HEK293 (cell line): ENCODE measurements at regions not wholly inside any gene's neighbourhood (a gene's known extent, or its start where the extent isn't known, plus 50 kb on each side); places are given as distances from the start of the nearest gene placed in this dataset.

Source experiments
- CTCF ChIA-PET: fragments of 350-600 bp; formaldehyde crosslinking; extraction: SDS; loops from one replicate; lab custom pipeline; 2021; ENCODE audit warnings: antibody characterized with exemption; lab: Yijun Ruan, JAX
- POLR2A ChIA-PET: fragments of 300-600 bp; formaldehyde crosslinking; extraction: SDS; loops from one replicate; lab custom pipeline; 2020; ENCODE audit warnings: antibody characterized with exemption, inconsistent platforms; lab: Yijun Ruan, JAX
- H3K27ac ChIP-seq: fragments of 200-500 bp; sonication (Bioruptor generic); 2 replicates; pipeline ENCODE4 v1.5.1; 2014; ENCODE audit warnings: low read depth, low read length, control low read depth, inconsistent platforms; ENCODE audit errors: extremely low read depth
- H3K36me3 ChIP-seq, 2 experiments: fragments of 200-500 bp in 1 of 2; sonication (Bioruptor generic) in 1 of 2; 1 replicate in 1 of 2; 2 replicates in 1 of 2; pipeline ENCODE4 v1.5.1; 2014 to 2017; ENCODE audit warnings: inconsistent platforms in 2 of 2, low read length in 2 of 2; ENCODE audit not compliant: control insufficient read depth in 2 of 2, insufficient read depth in 1 of 2
- H3K4me1 ChIP-seq: fragments of 200-500 bp; sonication (Bioruptor generic); 2 replicates; pipeline ENCODE4 v1.5.1; 2014; ENCODE audit warnings: mild to moderate bottlenecking, low read length, inconsistent platforms; ENCODE audit not compliant: control insufficient read depth, insufficient read depth
- H3K4me3 ChIP-seq: 2 replicates; pipeline ENCODE4 v1.5.1; 2011; ENCODE audit warnings: low read depth, mild to moderate bottlenecking, control low read depth, low read length, moderate library complexity
- H3K9me3 ChIP-seq: fragments of 200-500 bp; sonication (Bioruptor generic); 2 replicates; pipeline ENCODE4 v1.5.1; 2014; ENCODE audit warnings: low read depth, low read length, inconsistent platforms; ENCODE audit not compliant: control insufficient read depth, insufficient read depth
- KLF1 ChIP-seq: fragments of 450-650 bp; formaldehyde crosslinking; IDR thresholded peaks from 2 replicates; pipeline ENCODE4 v1.5.1; 2016; ENCODE audit warnings: missing biosample characterization, missing genetic modification characterization
- KLF10 ChIP-seq: fragments of 450-650 bp; IDR thresholded peaks from 2 replicates; pipeline ENCODE4 v1.5.1; 2018; ENCODE audit warnings: missing biosample characterization, mild to moderate bottlenecking, missing genetic modification characterization
- OSR2 ChIP-seq: fragments of 450-650 bp; formaldehyde crosslinking; IDR thresholded peaks from 2 replicates; pipeline ENCODE4 v1.5.1; 2016; ENCODE audit warnings: missing biosample characterization, missing genetic modification characterization
- ZFP3 ChIP-seq: fragments of 450-650 bp; formaldehyde crosslinking; IDR thresholded peaks from 2 replicates; pipeline ENCODE4 v1.5.1; 2016; ENCODE audit warnings: low read depth, missing biosample characterization, missing genetic modification characterization
- ZNF133 ChIP-seq: fragments of 450-650 bp; formaldehyde crosslinking; IDR thresholded peaks from 2 replicates; pipeline ENCODE4 v1.5.1; 2016; ENCODE audit warnings: missing biosample characterization, missing genetic modification characterization
- ZNF146 ChIP-seq: fragments of 450-650 bp; formaldehyde crosslinking; IDR thresholded peaks from 2 replicates; pipeline ENCODE4 v1.5.1; 2016; ENCODE audit warnings: missing biosample characterization, missing genetic modification characterization
- ZNF157 ChIP-seq: fragments of 450-650 bp; formaldehyde crosslinking; IDR thresholded peaks from 2 replicates; pipeline ENCODE4 v1.5.1; 2016; ENCODE audit warnings: missing biosample characterization, missing genetic modification characterization
- ZNF2 ChIP-seq: fragments of 450-650 bp; formaldehyde crosslinking; IDR thresholded peaks from 2 replicates; pipeline ENCODE4 v1.5.1; 2016; ENCODE audit warnings: missing biosample characterization, missing genetic modification characterization
- ZNF23 ChIP-seq: fragments of 450-650 bp; formaldehyde crosslinking; IDR thresholded peaks from 2 replicates; pipeline ENCODE4 v1.5.1; 2016; ENCODE audit warnings: missing biosample characterization, missing genetic modification characterization, borderline replicate concordance
- ZNF341 ChIP-seq: fragments of 450-650 bp; formaldehyde crosslinking; IDR thresholded peaks from 2 replicates; pipeline ENCODE4; 2016; ENCODE audit warnings: low read depth, missing biosample characterization, missing genetic modification characterization
- ZNF48 ChIP-seq: fragments of 450-650 bp; formaldehyde crosslinking; IDR thresholded peaks from 2 replicates; pipeline ENCODE4 v1.5.1; 2016; ENCODE audit warnings: missing biosample characterization, missing genetic modification characterization
- ZNF530 ChIP-seq: fragments of 450-650 bp; formaldehyde crosslinking; IDR thresholded peaks from 2 replicates; pipeline ENCODE4 v1.5.1; 2016; ENCODE audit warnings: low read depth, missing biosample characterization, missing genetic modification characterization
- ZNF626 ChIP-seq: fragments of 450-650 bp; sonication (Bioruptor Pico); formaldehyde crosslinking; IDR thresholded peaks from 2 replicates; pipeline ENCODE4 v1.5.1; 2018; ENCODE audit warnings: missing biosample characterization, missing genetic modification characterization, inconsistent platforms
- ZSCAN30 ChIP-seq: fragments of 450-650 bp; IDR thresholded peaks from 2 replicates; pipeline ENCODE4 v1.5.1; 2018; ENCODE audit warnings: missing biosample characterization, mild to moderate bottlenecking, missing genetic modification characterization, moderate library complexity
- TF ChIP-seq, protein P1 (sequence below): fragments of 450-650 bp; formaldehyde crosslinking; IDR thresholded peaks from 2 replicates; pipeline ENCODE4 v1.5.1; 2016; ENCODE audit warnings: missing biosample characterization, missing genetic modification characterization
- TF ChIP-seq, protein P2 (sequence below): fragments of 450-650 bp; formaldehyde crosslinking; IDR thresholded peaks from 2 replicates; pipeline ENCODE4 v1.5.1; 2017; ENCODE audit warnings: missing biosample characterization, mild to moderate bottlenecking, missing genetic modification characterization, moderate library complexity
- TF ChIP-seq, protein P3 (sequence below): fragments of 450-650 bp; IDR thresholded peaks from 2 replicates; pipeline ENCODE4 v1.5.1; 2018; ENCODE audit warnings: missing biosample characterization, missing genetic modification characterization
- TF ChIP-seq, protein P4 (sequence below): fragments of 450-650 bp; formaldehyde crosslinking; IDR thresholded peaks from 2 replicates; pipeline ENCODE4 v1.5.1; 2016; ENCODE audit warnings: missing biosample characterization, missing genetic modification characterization

DNA sequence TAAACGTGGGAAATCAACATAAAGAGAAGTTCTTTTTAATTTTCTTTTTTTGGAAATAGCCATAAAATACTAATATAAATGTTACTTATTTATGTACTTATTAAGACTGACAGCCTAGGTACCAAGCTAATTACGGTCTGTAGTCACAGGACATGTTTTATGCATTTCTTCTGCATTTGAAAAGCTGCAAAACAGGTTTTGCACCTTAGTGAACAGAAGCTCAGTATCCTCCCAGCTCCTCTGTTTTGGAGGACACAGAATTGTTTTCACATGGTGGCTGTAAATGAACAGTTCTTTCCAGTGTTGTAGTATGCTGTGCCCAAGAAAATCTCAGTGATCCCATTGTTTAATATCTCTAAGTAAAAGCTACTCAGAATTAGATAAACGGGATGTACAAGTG lies 1788.0 kb upstream of the TENM3 start:
- Histone ChIP-seq H3K27ac (no peak overlapping the region), H3K4me3 (no peak overlapping the region), H3K9me3 (no peaks in the 10 kb centered on the region), H3K36me3 (no peaks in the 10 kb centered on the region), H3K4me1 (no peaks in the 10 kb centered on the region)
- POLR2A ChIA-PET = no interaction called here
- CTCF ChIA-PET = interaction anchor here (0.6 to 1.0 kb wide), 3 partner anchors 101 to 264 kb away, joined by 3 to 5 read pairs (median 5); no protein-coding TSS in a partner anchor
- TF ChIP-seq ZNF626 (tag by site-specific recombination) = no peak
- TF ChIP-seq, protein P1, sequence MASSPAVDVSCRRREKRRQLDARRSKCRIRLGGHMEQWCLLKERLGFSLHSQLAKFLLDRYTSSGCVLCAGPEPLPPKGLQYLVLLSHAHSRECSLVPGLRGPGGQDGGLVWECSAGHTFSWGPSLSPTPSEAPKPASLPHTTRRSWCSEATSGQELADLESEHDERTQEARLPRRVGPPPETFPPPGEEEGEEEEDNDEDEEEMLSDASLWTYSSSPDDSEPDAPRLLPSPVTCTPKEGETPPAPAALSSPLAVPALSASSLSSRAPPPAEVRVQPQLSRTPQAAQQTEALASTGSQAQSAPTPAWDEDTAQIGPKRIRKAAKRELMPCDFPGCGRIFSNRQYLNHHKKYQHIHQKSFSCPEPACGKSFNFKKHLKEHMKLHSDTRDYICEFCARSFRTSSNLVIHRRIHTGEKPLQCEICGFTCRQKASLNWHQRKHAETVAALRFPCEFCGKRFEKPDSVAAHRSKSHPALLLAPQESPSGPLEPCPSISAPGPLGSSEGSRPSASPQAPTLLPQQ (tag by site-specific recombination) = no peak
- no peak for TF ChIP-seq KLF1 (tag by site-specific recombination)
- no peak for TF ChIP-seq ZNF341
- TF ChIP-seq ZNF530 (tag by site-specific recombination) = no peak
- TF ChIP-seq OSR2 (tag by site-specific recombination) = no peak
- no peak for TF ChIP-seq ZNF2 (tag by site-specific recombination)
- TF ChIP-seq ZNF146 (tag by site-specific recombination) = no peak
- TF ChIP-seq ZFP3 (tag by site-specific recombination) = no peak
- TF ChIP-seq ZNF133 (tag by site-specific recombination) = no peak
- TF ChIP-seq KLF10 = no peak
- no peak for TF ChIP-seq ZNF48 (tag by site-specific recombination)
- TF ChIP-seq, protein P2, sequence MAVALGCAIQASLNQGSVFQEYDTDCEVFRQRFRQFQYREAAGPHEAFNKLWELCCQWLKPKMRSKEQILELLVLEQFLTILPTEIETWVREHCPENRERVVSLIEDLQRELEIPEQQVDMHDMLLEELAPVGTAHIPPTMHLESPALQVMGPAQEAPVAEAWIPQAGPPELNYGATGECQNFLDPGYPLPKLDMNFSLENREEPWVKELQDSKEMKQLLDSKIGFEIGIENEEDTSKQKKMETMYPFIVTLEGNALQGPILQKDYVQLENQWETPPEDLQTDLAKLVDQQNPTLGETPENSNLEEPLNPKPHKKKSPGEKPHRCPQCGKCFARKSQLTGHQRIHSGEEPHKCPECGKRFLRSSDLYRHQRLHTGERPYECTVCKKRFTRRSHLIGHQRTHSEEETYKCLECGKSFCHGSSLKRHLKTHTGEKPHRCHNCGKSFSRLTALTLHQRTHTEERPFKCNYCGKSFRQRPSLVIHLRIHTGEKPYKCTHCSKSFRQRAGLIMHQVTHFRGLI (tag by site-specific recombination) = no peak

DNA sequence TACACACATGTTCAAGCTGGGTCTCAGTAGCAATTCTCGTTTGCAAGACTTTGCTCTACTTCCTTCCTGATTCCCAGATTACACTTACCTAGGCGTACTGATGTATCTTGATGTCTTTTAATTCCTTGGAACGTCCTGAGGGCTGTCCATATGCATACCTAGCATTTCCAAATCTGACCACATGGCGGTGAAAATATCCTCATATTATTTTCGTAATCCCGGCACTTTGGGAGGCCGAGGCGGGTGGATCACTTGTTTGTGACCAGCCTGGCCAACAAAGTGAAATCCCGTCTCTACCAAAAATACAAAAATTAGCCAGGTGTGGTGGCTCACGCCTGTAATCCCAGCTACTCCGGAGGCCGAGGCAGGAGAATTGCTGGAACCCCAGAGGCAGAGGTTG lies 1786.3 kb upstream of the TENM3 start:
- H3K4me3 ChIP-seq = no peak overlapping the region
- no peaks in the 10 kb centered on the region for H3K4me1 ChIP-seq
- no peaks in the 10 kb centered on the region for H3K9me3 ChIP-seq
- no peak overlapping the region for H3K27ac ChIP-seq
- POLR2A ChIA-PET = no interaction called here
- TF ChIP-seq ZNF23 (tag by site-specific recombination) (no peak), ZSCAN30 (no peak), ZNF157 (no peak)
- TF ChIP-seq, protein P3, sequence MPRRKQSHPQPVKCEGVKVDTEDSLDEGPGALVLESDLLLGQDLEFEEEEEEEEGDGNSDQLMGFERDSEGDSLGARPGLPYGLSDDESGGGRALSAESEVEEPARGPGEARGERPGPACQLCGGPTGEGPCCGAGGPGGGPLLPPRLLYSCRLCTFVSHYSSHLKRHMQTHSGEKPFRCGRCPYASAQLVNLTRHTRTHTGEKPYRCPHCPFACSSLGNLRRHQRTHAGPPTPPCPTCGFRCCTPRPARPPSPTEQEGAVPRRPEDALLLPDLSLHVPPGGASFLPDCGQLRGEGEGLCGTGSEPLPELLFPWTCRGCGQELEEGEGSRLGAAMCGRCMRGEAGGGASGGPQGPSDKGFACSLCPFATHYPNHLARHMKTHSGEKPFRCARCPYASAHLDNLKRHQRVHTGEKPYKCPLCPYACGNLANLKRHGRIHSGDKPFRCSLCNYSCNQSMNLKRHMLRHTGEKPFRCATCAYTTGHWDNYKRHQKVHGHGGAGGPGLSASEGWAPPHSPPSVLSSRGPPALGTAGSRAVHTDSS (tag by site-specific recombination) = no peak
- TF ChIP-seq, protein P4, sequence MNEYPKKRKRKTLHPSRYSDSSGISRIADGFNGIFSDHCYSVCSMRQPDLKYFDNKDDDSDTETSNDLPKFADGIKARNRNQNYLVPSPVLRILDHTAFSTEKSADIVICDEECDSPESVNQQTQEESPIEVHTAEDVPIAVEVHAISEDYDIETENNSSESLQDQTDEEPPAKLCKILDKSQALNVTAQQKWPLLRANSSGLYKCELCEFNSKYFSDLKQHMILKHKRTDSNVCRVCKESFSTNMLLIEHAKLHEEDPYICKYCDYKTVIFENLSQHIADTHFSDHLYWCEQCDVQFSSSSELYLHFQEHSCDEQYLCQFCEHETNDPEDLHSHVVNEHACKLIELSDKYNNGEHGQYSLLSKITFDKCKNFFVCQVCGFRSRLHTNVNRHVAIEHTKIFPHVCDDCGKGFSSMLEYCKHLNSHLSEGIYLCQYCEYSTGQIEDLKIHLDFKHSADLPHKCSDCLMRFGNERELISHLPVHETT (tag by site-specific recombination) = no peak
- CTCF ChIA-PET = interaction anchor here (0.7 to 1.1 kb wide), 3 partner anchors 10 to 209 kb away, joined by 4 to 5 read pairs (median 4); no protein-coding TSS in a partner anchor
- H3K36me3 ChIP-seq = no peaks in the 10 kb centered on the region
